Neural cell (in vitro differentiated cells): ENCODE measurements at regions not wholly inside any gene's neighbourhood (a gene's known extent, or its start where the extent isn't known, plus 50 kb on each side); places are given as distances from the start of the nearest gene placed in this dataset.

Source experiments
- H2AFZ ChIP-seq: fragments of 200-600, 300-800 bp; sonication (generic), shearing (Covaris generic); 2 replicates; pipeline ENCODE4 v1.6.0; 2014; ENCODE audit warnings: low read depth, mild to moderate bottlenecking, antibody characterized with exemption, low read length, moderate library complexity
- H3F3A ChIP-seq: fragments of 200-600 bp; shearing (Covaris generic); 2 replicates; pipeline ENCODE4 v1.6.1; 2016; ENCODE audit warnings: mild to moderate bottlenecking, moderate library complexity, mixed read lengths, antibody characterized with exemption, low read length; ENCODE audit not compliant: insufficient read depth, poor library complexity, severe bottlenecking
- H3K27ac ChIP-seq: fragments of 200-600, 300-800 bp; sonication (generic), shearing (Covaris generic); 2 replicates; pipeline ENCODE4 v1.5.1; 2014; ENCODE audit warnings: mild to moderate bottlenecking, low read length, moderate library complexity
- H3K27me3 ChIP-seq: fragments of 300-800, 200-600 bp; sonication (generic), shearing (Covaris generic); 2 replicates; pipeline ENCODE4 v1.6.0; 2014; ENCODE audit warnings: mild to moderate bottlenecking, low read depth, low read length, moderate library complexity; ENCODE audit not compliant: insufficient read depth
- H3K36me3 ChIP-seq: fragments of 300-800, 200-600 bp; sonication (generic), shearing (Covaris generic); 2 replicates; pipeline ENCODE4 v1.5.1; 2014; ENCODE audit warnings: mild to moderate bottlenecking, antibody characterized with exemption, low read length, moderate library complexity; ENCODE audit not compliant: insufficient read depth
- H3K4me2 ChIP-seq: fragments of 300-800, 200-600 bp; sonication (generic), shearing (Covaris generic); 2 replicates; pipeline ENCODE4 v1.6.0; 2014; ENCODE audit warnings: mild to moderate bottlenecking, low read length
- H3K4me3 ChIP-seq: fragments of 300-800, 200-600 bp; sonication (generic), shearing (Covaris generic); 2 replicates; pipeline ENCODE4 v1.5.1; 2014; ENCODE audit warnings: mild to moderate bottlenecking, low read length, moderate library complexity
- H3K79me2 ChIP-seq: fragments of 200-600 bp; shearing (Covaris generic); replicated peaks from 2 replicates; pipeline ENCODE4 v1.6.0; 2014; ENCODE audit warnings: mild to moderate bottlenecking, low read length, moderate library complexity; ENCODE audit not compliant: insufficient read depth
- H3K9ac ChIP-seq: fragments of 300-800, 200-600 bp; sonication (generic), shearing (Covaris generic); 2 replicates; pipeline ENCODE4 v1.6.1; 2016; ENCODE audit warnings: mild to moderate bottlenecking, low read length, mixed read lengths
- H3K9me2 ChIP-seq: fragments of 200-600 bp; shearing (Covaris generic); 2 replicates; pipeline ENCODE4 v1.6.1; 2016; ENCODE audit warnings: mild to moderate bottlenecking, low read length, mixed read lengths; ENCODE audit not compliant: insufficient read depth
- H3K9me3 ChIP-seq: fragments of 200-600, 300-800 bp; sonication (generic), shearing (Covaris generic); 2 replicates; pipeline ENCODE4 v1.6.1; 2016; ENCODE audit warnings: mild to moderate bottlenecking, mixed run types, low read length, moderate library complexity, mixed read lengths
- H4K20me1 ChIP-seq: fragments of 200-600 bp; shearing (Covaris generic); 2 replicates; pipeline ENCODE4 v1.6.1; 2016; ENCODE audit warnings: mild to moderate bottlenecking, mixed run types; ENCODE audit not compliant: insufficient read depth
- EP300 ChIP-seq: fragments of 450-650 bp; conservative IDR thresholded peaks from 2 replicates; pipeline ENCODE4 v1.6.1; 2014; ENCODE audit warnings: antibody characterized with exemption, mild to moderate bottlenecking, moderate library complexity; ENCODE audit not compliant: poor library complexity, severe bottlenecking
- EZH2 ChIP-seq: fragments of 200-600, 300-800 bp; shearing (Covaris generic), sonication (generic); IDR thresholded peaks from 2 replicates; pipeline ENCODE4 v1.6.1; 2014; ENCODE audit warnings: antibody characterized with exemption, low read length, borderline replicate concordance, mild to moderate bottlenecking; ENCODE audit not compliant: insufficient read depth, poor library complexity, severe bottlenecking
- MXI1 ChIP-seq: fragments of 450-650 bp; conservative IDR thresholded peaks from 2 replicates; pipeline ENCODE4 v1.6.1; 2014; ENCODE audit warnings: antibody characterized with exemption, mild to moderate bottlenecking; ENCODE audit not compliant: poor library complexity, severe bottlenecking
- POLR2AphosphoS5 ChIP-seq: IDR thresholded peaks from 2 replicates; pipeline ENCODE4 v1.6.1; 2012
- RAD21 ChIP-seq: fragments of 450-650 bp; conservative IDR thresholded peaks from 2 replicates; pipeline ENCODE4 v1.6.1; 2014; ENCODE audit warnings: antibody characterized with exemption, mild to moderate bottlenecking, moderate library complexity
- SMC3 ChIP-seq: fragments of 450-650 bp; conservative IDR thresholded peaks from 2 replicates; pipeline ENCODE4 v1.6.1; 2014; ENCODE audit warnings: antibody characterized with exemption, mild to moderate bottlenecking, moderate library complexity; ENCODE audit not compliant: poor library complexity
- TAF1 ChIP-seq: IDR thresholded peaks from 2 replicates; pipeline ENCODE4 v1.6.1; 2012; ENCODE audit warnings: low read depth
- TF ChIP-seq, protein P1 (sequence below): IDR thresholded peaks from 2 replicates; pipeline ENCODE4 v1.6.1; 2012; ENCODE audit warnings: borderline replicate concordance
- TF ChIP-seq, protein P2 (sequence below): fragments of 450-650 bp; IDR thresholded peaks from 2 replicates; pipeline ENCODE4 v1.5.1; 2014; ENCODE audit warnings: antibody characterized with exemption, mild to moderate bottlenecking, moderate library complexity; ENCODE audit not compliant: poor library complexity, severe bottlenecking

DNA sequence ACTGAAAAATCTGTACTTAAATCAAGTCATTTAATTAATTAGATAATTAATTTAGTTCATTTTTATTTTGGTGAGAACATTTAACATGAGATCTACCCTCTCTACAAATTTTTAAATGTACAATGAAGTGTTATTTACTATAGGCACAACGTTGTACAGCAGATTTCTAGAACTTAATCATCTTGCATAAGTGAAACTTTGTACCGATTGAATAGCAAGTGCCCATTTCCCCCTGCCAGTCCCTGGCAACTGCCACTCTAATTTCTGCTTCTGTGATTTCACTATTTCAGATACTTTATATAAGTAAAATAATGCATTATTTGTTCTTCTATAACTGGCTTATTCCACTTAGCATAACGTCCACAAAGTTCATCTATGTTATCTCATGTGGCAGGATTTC, 50.1 kb upstream of the SYTL5 start:
- Histone ChIP-seq H4K20me1 (no peaks in the 10 kb centered on the region), H2AFZ (no peak overlapping the region), H3K9me2 (no peaks in the 10 kb centered on the region), H3K9ac (no peak overlapping the region), H3K27ac (no peak overlapping the region), H3K4me2 (no peak overlapping the region), H3K79me2 (no peaks in the 10 kb centered on the region), H3K36me3 (no peaks in the 10 kb centered on the region), H3F3A (no peaks in the 10 kb centered on the region), H3K4me3 (no peak overlapping the region), H3K9me3 (no peaks in the 10 kb centered on the region), H3K27me3 (no peaks in the 10 kb centered on the region)
- TF ChIP-seq MXI1 (no peak), TAF1 (no peak), POLR2AphosphoS5 (no peak), SMC3 (no peak), RAD21 (no peak), EZH2 (no peak), EP300 (no peak)
- TF ChIP-seq, protein P1, sequence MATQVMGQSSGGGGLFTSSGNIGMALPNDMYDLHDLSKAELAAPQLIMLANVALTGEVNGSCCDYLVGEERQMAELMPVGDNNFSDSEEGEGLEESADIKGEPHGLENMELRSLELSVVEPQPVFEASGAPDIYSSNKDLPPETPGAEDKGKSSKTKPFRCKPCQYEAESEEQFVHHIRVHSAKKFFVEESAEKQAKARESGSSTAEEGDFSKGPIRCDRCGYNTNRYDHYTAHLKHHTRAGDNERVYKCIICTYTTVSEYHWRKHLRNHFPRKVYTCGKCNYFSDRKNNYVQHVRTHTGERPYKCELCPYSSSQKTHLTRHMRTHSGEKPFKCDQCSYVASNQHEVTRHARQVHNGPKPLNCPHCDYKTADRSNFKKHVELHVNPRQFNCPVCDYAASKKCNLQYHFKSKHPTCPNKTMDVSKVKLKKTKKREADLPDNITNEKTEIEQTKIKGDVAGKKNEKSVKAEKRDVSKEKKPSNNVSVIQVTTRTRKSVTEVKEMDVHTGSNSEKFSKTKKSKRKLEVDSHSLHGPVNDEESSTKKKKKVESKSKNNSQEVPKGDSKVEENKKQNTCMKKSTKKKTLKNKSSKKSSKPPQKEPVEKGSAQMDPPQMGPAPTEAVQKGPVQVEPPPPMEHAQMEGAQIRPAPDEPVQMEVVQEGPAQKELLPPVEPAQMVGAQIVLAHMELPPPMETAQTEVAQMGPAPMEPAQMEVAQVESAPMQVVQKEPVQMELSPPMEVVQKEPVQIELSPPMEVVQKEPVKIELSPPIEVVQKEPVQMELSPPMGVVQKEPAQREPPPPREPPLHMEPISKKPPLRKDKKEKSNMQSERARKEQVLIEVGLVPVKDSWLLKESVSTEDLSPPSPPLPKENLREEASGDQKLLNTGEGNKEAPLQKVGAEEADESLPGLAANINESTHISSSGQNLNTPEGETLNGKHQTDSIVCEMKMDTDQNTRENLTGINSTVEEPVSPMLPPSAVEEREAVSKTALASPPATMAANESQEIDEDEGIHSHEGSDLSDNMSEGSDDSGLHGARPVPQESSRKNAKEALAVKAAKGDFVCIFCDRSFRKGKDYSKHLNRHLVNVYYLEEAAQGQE = no peak
- TF ChIP-seq, protein P2, sequence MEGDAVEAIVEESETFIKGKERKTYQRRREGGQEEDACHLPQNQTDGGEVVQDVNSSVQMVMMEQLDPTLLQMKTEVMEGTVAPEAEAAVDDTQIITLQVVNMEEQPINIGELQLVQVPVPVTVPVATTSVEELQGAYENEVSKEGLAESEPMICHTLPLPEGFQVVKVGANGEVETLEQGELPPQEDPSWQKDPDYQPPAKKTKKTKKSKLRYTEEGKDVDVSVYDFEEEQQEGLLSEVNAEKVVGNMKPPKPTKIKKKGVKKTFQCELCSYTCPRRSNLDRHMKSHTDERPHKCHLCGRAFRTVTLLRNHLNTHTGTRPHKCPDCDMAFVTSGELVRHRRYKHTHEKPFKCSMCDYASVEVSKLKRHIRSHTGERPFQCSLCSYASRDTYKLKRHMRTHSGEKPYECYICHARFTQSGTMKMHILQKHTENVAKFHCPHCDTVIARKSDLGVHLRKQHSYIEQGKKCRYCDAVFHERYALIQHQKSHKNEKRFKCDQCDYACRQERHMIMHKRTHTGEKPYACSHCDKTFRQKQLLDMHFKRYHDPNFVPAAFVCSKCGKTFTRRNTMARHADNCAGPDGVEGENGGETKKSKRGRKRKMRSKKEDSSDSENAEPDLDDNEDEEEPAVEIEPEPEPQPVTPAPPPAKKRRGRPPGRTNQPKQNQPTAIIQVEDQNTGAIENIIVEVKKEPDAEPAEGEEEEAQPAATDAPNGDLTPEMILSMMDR = no peak
